Activated CD8-positive, alpha-beta memory T cell treated with anti-CD3 and anti-CD28 coated beads, Interleukin-2, amount 50 U/mL, for 48 hours (primary cell): ENCODE measurements at regions not wholly inside any gene's neighbourhood (a gene's known extent, or its start where the extent isn't known, plus 50 kb on each side); places are given as distances from the start of the nearest gene placed in this dataset.

Experiments used
- DNase-seq: peaks from one replicate; pipeline ENCODE4 v3.0.0-alpha.2; 2020

GRCh38 chr17:72212041-72212440, 91.2 kb downstream of the SOX9 start:
- DNase-seq, result no peak

GRCh38 chr17:72215490-72215889, 94.7 kb downstream of the SOX9 start:
- no peak for DNase-seq

GRCh38 chr17:72215928-72216327, 95.1 kb downstream of the SOX9 start:
- DNase-seq, result no peak

DNA sequence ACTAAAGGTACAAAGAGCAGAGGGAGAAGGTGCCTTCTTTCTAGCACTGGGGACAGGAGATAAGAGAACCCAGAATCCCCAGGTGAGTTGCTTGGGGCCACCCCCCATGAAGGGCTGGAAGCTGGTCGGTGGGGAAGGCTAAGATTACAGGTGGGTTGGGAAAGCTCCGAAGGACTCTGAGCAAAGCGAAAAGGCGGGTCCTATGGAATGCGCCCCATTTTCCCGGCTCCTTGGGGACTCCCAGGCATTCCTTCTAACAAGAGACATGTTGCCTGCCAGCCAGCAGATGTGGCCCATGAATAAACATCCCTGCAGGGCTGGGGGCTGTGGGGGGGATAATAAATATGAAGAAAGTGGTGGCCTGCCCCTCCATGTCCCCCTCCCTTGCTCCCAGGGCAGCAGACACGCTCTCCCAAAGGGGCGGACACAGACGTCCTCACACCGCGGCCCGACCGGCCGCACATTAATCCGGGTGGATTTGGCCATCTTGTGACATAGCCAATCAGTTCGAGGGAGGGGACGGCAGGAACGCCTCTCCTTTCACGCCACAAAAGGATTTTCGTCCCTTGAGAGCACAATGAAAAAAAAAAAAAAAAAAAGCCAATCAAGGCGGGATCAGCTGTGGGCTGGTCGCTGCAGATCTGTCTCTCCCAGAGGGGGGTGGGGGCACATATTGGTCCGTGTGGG, 98.5 kb downstream of the SOX9 start:
- DNase-seq, result no peak

DNA sequence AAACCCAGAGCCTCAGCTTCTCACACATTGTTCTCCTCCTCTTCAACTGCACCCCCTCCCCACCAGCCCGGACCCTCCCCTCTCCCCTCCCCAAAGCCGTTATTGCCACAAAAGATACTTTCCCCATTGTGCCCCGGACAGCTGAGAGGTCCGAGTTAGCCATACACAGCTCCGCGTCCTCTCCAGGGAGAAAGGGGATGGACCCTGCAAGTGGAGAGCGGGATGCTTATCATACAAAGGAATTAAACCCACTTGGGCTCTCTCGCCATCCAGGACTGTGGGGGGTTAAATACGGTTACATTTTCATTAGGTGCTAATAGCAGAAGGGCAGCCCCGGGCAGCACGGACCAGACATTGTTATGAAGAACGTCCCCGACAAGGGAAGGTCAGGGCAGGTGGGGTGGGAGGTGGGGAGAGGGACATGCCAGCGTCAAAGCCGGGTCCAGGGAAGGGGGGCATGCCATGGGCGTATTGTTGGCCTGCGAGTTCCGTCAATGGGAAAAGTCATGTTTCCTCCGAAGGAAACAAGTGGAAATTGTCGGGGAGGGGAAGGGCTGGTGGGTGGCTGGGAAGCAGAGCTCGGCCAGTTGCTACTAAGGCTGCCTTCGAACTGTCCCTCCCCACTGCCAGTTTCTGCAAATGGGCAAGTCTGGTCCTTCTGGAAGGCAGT, 99.1 kb downstream of the SOX9 start:
- no peak for DNase-seq

GRCh38 chr17:72222661-72223380, 102.0 kb downstream of the SOX9 start:
- DNase-seq, result no peak

DNA sequence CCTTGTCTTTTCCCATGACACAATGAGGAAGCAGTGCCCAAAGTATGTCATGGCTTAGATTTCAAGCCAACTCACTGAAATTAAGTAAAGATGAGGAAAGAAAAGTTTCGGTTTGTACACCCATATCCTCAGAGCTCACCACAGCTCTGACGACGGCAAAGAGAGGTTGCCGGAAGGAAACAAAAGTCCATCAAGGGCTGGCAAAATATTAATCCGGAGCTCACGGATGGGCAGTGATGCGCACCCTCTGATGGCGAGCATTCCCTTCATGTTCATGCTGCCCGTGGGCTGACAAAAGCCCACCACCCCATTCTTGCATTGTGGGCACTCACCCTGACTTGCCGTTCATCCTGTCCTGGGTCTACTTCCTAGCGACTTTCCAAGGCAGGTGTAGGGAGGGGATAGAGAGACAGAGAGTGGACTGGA, 103.1 kb downstream of the SOX9 start:
- DNase-seq, result no peak

- no peak for DNase-seq
Measured at GRCh38 chr17:72226322-72226721, 105.5 kb downstream of the SOX9 start.

DNA sequence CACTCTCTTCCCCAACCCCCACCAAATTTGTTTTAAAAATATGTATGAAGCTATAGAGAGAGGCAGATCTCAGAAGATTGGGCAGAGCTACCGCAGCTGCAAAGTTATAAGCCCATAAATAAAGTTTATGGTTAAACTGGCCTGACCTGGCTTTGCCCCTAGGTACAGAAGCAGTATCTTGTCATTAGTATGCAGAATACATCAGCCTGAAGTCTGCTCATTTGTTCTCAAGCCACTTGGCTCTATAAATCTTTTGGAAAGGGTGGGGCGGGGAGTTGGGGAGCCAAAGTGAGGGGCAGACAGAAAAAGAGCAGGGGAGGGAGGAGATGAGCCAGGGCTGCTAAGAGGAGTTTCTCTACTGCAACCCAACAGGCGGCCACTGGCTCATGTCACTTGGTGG, 113.2 kb downstream of the SOX9 start:
- DNase-seq, result no peak

- DNase-seq, result no peak
Measured at GRCh38 chr17:72234985-72235384, 114.2 kb downstream of the SOX9 start.

DNA sequence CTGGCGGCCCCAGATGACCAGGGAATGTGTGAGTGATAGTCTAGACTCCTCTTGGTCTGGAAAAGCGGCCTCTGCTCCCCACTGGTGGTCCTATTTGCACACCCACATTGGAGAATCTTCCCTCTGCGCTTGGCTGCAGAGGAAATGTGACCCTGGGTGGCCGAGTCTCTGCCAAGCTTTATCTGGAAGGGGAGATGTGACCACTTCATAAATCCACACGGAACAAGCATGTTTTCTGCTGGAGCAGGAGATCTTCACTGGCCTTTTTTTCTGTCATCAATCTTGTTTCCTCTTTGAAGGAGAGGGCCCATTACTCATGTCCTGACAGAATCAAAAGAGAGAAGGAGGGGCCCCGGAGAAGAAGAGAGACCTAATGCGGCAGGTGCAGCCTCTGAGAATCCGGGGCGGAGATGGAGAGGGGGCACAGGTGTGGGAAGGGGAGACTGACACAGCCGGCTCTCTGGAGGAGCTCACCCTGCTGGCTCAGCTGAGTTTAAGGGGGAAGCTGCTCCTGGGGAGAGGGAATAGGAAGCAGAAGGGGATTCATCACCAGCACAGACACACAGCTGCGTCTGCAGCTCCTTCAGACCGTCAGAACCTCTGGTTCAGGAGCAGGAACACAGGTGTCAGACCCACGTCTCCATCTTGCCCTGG, 116.3 kb downstream of the SOX9 start:
- DNase-seq, result no peak

GRCh38 chr17:72238157-72238673, 117.4 kb downstream of the SOX9 start:
- no peak for DNase-seq

DNA sequence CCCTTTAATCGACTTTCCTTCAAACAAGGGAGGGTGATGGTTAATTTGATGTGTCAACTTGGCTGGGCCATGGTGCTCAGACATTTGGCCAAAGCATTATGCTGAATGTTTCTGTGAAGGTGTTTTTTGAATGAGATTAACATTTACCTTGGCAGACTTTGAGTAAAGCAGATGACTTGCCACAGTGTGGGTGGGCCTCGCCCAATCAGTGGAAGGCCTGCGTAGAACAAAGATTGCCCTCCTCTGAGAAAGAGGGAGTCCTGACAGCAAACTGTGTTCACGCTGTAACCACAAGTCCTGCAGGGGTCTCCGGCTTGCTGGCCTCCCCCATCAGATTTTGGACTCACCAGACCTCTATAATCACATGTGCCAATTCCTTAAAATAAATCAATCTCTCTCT, 118.7 kb downstream of the SOX9 start:
- DNase-seq, result no peak

DNA sequence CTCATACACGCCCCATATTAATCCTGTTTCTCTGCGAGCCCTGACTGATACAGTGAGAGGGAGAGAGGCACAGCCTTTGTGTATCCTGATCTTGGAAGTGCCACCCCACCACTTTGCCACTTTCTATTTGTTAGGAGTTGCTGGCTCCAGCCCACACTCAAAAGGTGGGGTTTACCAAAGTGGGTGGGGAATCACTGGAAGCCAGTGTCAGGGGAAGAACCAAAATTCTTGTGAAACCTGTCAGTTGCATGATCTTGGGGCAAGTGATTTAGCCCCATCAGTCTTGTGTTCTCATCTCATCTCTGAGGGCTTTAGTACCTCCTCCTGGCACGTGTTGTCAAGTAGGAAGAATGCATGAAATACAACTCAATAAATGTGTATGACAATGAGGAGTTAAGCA, 119.5 kb downstream of the SOX9 start:
- DNase-seq, result no peak

DNA sequence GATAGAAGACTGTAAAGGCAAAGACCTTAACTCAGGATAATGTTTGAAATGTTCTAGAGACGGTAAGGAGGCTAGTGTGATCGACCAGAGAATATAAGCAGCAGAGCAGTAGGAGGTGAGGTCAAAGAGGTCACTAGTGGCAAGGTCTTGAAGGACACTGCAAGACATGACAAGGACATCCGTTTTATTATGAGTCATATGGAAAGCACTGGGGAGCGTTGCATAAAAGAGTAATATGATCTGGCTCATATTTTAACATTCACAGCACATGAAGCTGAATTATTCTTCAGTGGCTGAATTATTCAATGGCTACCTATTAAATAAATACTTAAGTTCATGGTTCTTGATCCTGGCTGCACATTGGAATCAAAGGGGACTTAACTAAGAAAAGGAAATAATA, 123.7 kb downstream of the SOX9 start:
- no peak for DNase-seq

- no peak for DNase-seq
Measured at GRCh38 chr17:72244956-72245355, 124.1 kb downstream of the SOX9 start.

DNA sequence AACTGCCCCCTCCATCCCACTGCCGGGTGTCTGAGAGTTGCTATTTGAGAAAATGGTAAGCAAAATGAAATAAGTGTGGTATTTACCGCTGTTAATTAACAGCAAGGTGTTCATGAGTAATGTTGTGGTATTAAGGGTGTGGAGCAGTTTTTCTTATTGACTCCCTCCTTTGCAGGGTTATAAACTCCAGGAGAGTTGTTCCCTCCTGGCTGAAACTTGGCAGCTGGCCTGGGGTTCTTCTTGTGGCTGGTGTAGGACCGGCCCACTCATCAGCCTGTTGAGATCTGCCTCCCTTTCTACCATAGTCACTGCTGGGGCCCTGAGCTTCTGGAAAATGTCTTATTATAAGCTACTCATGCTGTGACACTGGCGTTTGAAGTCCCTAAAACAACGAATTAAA, 128.6 kb downstream of the SOX9 start:
- DNase-seq, result no peak

DNA sequence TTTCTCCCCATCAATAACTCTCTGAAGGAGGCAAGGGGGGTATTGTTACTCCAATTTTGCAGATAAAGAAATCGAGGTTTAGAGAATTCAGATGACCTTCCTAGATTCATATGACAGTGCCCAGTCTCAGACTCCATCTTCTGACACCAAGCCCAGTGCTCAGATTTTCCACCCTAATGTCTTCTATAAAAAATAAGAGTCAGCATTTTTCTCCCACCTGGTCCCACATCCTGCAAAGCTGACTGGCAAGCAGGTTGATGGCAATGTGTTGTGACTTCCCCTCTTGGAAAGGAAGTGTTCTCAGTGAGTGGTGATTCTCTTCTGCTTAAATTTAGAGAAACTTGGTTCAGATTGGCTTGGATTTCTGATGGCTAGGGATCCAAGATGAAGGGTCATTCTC, 129.4 kb downstream of the SOX9 start:
- no peak for DNase-seq

GRCh38 chr17:72253597-72253996, 132.8 kb downstream of the SOX9 start:
- DNase-seq, result no peak

GRCh38 chr17:72254808-72255449, 134.1 kb downstream of the SOX9 start:
- DNase-seq, result no peak

DNA sequence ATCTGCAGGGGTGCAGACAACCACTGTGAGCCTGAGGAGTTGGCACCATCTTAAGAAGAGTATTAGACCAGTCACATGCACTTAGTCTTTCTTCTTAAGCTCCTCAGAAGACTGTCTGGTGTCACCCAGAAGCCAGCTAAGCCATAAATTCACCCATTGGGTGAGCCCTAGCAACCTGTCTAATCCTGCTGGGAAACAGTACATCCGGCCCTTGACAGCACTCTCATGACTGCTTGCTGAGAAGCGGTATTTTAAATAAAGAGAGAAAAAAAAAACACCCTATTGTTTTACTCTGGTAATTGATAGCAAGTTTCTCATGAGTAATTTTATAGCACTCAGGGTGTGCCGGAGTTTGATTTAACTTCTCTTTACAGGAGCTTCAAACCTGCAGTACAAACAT, 134.7 kb downstream of the SOX9 start:
- no peak for DNase-seq

DNA sequence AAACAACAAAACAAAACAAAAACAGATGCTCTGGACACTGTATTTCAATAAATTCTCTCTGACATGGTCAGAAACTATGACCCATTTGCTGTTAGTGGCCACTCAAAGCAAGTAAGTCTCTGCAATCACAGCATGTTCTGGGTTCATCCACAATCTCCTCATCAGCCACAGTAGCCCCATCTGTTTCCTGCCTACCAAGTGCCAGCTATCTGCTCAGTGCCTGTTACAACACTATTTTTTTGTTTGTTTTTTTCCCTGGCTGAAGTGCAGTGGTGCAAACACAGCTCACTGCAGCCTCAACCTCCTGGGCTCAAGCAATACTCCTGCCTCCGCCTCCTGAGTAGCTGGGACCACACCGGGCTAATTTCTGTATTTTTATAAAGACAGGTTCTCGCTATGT, 137.9 kb downstream of the SOX9 start:
- no peak for DNase-seq

DNA sequence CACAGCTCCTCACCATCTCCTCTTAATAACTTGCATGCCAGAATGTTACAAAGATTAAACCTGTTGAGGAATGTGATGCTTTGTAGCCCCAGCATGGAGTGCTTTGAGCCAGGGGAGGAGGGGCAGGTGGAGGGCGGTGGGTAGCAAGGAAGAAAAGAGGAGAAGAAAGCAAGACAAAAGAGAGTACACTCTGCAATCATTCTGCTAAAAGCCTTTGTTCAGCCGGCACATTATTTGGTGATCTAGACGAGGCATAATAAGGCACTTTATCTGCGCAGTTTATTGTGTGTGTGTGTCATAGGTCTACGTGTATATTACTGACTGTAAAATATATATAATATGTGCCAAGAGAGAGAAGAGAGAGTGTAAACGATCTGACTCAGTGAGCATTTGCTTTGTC, 139.1 kb downstream of the SOX9 start:
- DNase-seq, result no peak
